Stomach (tissue), 4 donors: ENCODE measurements at regions not wholly inside any gene's neighbourhood (a gene's known extent, or its start where the extent isn't known, plus 50 kb on each side); places are given as distances from the start of the nearest gene placed in this dataset.

Source experiments
- CTCF ChIP-seq, 7 experiments: fragments of 450-650 bp in 4 of 7; fragments of 200-600 bp in 3 of 7; sonication (generic) in 3 of 7; IDR thresholded peaks; one replicate each; pipeline ENCODE4 v1.5.1; 2016 to 2019; ENCODE audit warnings: antibody characterized with exemption in 7 of 7, control low read depth in 2 of 7, mild to moderate bottlenecking in 1 of 7
- EP300 ChIP-seq: sonication (generic); formaldehyde crosslinking; IDR thresholded peaks from one replicate; pipeline ENCODE4 v1.6.1; 2017; ENCODE audit warnings: antibody characterized with exemption
- POLR2AphosphoS5 ChIP-seq, 3 donors: sonication (generic); formaldehyde crosslinking; IDR thresholded peaks; one replicate each; pipeline ENCODE4 v1.6.1; 2016; ENCODE audit warnings: antibody characterized with exemption in 3 of 3

GRCh38 chr2:116724550-116724949, 1089.9 kb upstream of the DDX18 start:
- no peak for TF ChIP-seq CTCF (IDR thresholded peaks at IDR 0.05)
- no peak for TF ChIP-seq POLR2AphosphoS5 (IDR thresholded peaks at IDR 0.05)
- TF ChIP-seq EP300, result no peak
